ENCODE measurements at regions not wholly inside any gene's neighbourhood (a gene's known extent, or its start where the extent isn't known, plus 50 kb on each side); places are given as distances from the start of the nearest gene placed in this dataset.

- no peak for TF ChIP-seq CTCF (IDR thresholded peaks at IDR 0.05)
Observed at GRCh38 chr12:73076760-73077159, 804.6 kb downstream of the TRHDE start.

GRCh38 chr12:73083736-73084135, 811.6 kb downstream of the TRHDE start:
- TF ChIP-seq CTCF (IDR thresholded peaks at IDR 0.05), result no peak

- TF ChIP-seq CTCF (IDR thresholded peaks at IDR 0.05), result no peak
Observed at GRCh38 chr12:73106296-73106695, 834.1 kb downstream of the TRHDE start.

- TF ChIP-seq CTCF (IDR thresholded peaks at IDR 0.05), result no peak
Observed at GRCh38 chr12:73106896-73107295, 834.7 kb downstream of the TRHDE start.

- no peak for TF ChIP-seq CTCF (IDR thresholded peaks at IDR 0.05)
Observed at GRCh38 chr12:73110816-73111215, 838.6 kb downstream of the TRHDE start.

- no peak for TF ChIP-seq CTCF (IDR thresholded peaks at IDR 0.05)
Observed at GRCh38 chr12:73112035-73112816, 840.1 kb downstream of the TRHDE start.

GRCh38 chr12:73124480-73124879, 852.3 kb downstream of the TRHDE start:
- no peak for TF ChIP-seq CTCF (IDR thresholded peaks at IDR 0.05)

- TF ChIP-seq CTCF (IDR thresholded peaks at IDR 0.05), result no peak
Observed at GRCh38 chr12:73125148-73125547, 853.0 kb downstream of the TRHDE start.
